NCI-H82 treated with DMSO at 0.1 percent for 48 hours (cell line): ENCODE measurements at regions not wholly inside any gene's neighbourhood (a gene's known extent, or its start where the extent isn't known, plus 50 kb on each side); places are given as distances from the start of the nearest gene placed in this dataset.
"Not testable (repeated sequence)": the region's sequence is repeated elsewhere in the genome, so short reads cannot be mapped to it uniquely, and the experiment has no call there.

Experiments used
- DNase-seq: peaks from one replicate; lab custom pipeline; 2025; ENCODE audit not compliant: unreplicated experiment; lab: John Stamatoyannopoulos, UW

DNA sequence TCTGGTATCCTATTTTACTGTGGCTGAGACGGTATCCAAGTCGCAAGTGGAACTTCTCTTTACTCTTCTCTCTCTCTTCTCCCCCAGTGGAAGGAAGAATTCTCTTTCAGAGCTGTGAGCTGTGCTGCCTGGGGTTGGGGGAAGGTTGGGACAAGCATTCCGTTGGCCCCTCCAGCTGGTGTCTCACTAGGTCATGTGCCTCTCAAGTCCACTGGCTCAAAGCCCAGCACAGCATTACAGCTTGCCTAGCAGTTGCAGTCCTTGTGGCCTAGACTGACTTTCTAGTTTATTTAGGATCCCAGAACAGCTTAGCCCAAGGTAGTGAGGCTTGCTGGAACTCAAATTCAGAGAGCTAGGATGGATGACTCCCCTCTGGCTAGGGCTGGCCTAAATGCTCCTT lies 76.1 kb upstream of the SPATA16 start:
- no peak for DNase-seq

DNA sequence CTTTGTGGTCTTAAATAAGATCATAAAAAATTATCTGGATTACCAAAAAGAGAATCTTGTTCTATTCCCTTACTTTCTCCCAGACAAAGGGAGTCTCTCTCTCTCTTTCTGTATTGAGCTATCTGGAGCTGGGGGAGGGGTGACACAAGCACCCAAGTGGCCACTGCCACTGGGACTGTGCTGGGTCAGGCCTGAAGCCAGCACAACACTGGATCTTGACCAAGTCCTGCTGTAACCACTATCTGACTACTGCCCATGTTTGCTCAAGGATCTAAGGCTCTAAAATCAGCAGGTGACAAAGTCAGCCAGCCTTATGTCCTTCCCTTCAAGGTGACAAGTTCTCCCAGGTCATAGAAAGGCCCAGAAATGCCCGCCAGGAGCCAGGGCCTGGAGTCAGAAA lies 75.0 kb upstream of the SPATA16 start:
- no peak for DNase-seq

DNA sequence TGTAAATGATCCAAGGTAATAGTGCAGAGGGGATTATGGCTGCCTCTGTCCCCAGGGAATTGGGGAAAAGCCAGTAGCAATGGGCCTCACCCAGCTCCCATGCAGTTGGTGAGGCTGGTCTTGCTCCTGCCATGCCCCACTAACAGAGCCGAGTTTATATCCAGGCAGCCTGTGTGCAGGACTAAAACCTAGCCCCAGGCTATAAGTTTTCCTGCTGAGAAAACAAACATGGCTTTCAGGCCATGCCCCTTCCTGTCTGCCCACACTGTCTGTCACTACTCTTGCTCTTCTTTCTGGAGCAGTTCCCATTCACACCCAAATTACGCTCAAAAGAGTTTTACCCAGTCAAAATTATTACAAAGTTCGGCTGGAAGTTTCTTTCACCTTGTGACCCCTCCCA lies 73.5 kb upstream of the SPATA16 start:
- DNase-seq: no peak

DNA sequence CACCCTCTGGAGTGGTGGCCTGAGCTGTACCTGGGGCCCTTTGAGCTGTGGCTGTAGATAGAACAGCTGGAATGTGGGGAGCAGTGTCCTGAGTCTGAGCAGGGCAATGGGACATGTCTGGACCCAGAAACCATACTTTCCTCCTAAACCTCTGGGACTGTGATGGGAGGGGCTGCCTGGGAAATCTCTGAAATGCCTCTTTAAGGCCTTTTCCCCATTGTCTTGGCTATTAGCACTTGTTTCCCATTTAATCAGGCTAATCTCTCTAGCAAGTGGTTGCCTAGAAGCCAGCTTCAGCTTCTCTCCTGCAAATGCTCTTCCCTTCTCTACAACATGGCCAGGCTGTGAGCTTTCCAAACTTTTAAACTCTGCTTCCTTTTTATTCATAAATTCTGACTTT lies 58.5 kb upstream of the SPATA16 start:
- DNase-seq: no peak

DNA sequence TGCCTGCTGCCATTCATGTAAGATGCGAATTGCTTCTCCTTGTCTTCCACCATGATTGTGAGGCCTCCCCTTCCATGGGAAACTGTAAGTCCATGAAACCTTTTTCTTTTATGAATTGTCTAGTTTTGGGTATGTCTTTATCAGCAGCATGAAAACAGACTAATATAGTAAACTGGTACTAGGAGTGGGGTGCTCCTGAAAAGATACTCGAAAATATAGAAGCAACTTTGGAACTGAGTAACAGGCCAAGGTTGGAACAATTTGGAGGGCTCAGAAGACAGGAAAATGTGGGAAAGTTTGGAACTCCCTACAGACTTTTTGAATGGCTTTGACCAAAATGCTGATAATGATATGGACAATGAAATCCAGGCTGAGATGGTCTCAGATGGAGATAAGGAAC lies 53.8 kb upstream of the SPATA16 start:
- not testable (repeated sequence) for DNase-seq

DNA sequence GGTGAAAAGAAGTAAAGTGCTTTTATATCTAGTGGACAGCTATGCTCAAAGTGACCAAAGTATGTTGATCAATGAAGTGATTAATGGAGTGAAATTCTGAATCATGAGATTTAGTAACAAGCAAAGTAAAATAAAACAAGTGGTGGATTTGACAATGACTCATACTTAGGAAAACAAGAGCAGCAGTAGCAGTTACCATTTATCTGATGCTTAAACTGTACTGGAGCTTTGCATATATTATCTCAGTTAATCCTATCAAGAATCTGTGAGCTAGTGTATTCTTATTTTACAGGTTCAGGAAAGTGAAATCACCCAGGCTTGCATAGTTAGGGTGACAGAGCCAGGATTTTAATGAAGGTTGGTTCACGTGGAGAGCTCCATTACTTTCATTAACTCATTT lies 50.6 kb upstream of the SPATA16 start:
- DNase-seq: peak; percentile 84
